ENCODE measurements at regions not wholly inside any gene's neighbourhood (a gene's known extent, or its start where the extent isn't known, plus 50 kb on each side); places are given as distances from the start of the nearest gene placed in this dataset.

DNA sequence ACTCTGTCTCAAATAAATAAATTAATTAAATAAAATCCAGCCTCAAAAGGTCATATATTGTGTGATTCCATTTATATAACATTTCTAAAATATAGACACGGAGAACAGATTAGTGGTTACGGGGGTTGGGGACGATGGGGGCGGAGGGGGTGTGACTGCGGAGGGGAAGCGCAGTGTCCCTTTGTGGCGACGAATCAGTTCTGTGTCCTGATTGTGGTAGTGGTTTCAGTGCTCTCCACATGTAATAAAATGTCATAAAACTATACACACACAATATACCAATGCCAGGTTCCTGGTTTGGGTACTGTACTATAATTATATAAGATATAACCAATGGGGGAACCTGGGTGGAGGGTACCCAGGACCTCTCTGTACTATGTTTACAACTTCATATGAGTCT lies 186.4 kb downstream of the ANAPC1 start:
- no peaks in the 10 kb centered on the region for H3K27me3 ChIP-seq (ENCODE audit: insufficient read depth, low read length)
- RAD21 ChIA-PET (ENCODE audit: low non-redundant PET in 1 of 2, low total read pairs in 2 of 2, uncharacterized antibody in 2 of 2, unreplicated experiment in 2 of 2), result no interaction called here
- TF ChIP-seq TCF7L2 (IDR thresholded peaks at IDR 0.05; ENCODE audit: borderline replicate concordance, extremely low read depth, insufficient read depth, insufficient read length), result no peak
- TF ChIP-seq SIN3A (IDR thresholded peaks at IDR 0.05; ENCODE audit: low read depth), result no peak
- no peak for TF ChIP-seq YY1 (IDR thresholded peaks at IDR 0.05; ENCODE audit: extremely low read depth, insufficient replicate concordance, low read depth, low read length)
- TF ChIP-seq, protein P1, sequence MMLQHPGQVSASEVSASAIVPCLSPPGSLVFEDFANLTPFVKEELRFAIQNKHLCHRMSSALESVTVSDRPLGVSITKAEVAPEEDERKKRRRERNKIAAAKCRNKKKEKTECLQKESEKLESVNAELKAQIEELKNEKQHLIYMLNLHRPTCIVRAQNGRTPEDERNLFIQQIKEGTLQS (IDR thresholded peaks at IDR 0.05), result no peak
- TF ChIP-seq CBX3 (IDR thresholded peaks at IDR 0.05; ENCODE audit: low read depth), result no peak
- no peak for TF ChIP-seq CEBPB (IDR thresholded peaks at IDR 0.05; ENCODE audit: low read depth)
- TF ChIP-seq POLR2AphosphoS5 (IDR thresholded peaks at IDR 0.05; ENCODE audit: low read depth, low read length), result no peak
- TF ChIP-seq SRF (IDR thresholded peaks at IDR 0.05; ENCODE audit: low read depth), result no peak
- no peak overlapping the region for H3K4me3 ChIP-seq (replicated peaks in 1 of 2; ENCODE audit: low read depth in 1 of 2, low read length in 2 of 2)
- no TSS peak for BruUV-seq (replicated peaks)
- intact Hi-C loops (cut with micrococcal nuclease), result loop anchor here (5.0 kb wide), 2 partner anchors 80 to 670 kb away; no protein-coding TSS in a partner anchor
- no peaks in the 10 kb centered on the region for H3K79me2 ChIP-seq (ENCODE audit: insufficient read depth, low read length)
- DNase-seq (ENCODE audit: low read depth, low spot score) (no peak), ATAC-seq (no peak)
- CTCF ChIA-PET, result interaction anchor here (1.9 kb wide), 1 partner anchor 214 kb away, joined by 6 read pairs; no protein-coding TSS in a partner anchor
- no peak overlapping the region for H3K9ac ChIP-seq (ENCODE audit: low read length)
- POLR2A ChIA-PET, result no interaction called here
- no peaks in the 10 kb centered on the region for H4K20me1 ChIP-seq (ENCODE audit: insufficient read depth)
- no peak overlapping the region for H2AFZ ChIP-seq (ENCODE audit: low read depth, low read length, poor library complexity, severe bottlenecking)
- H3K4me2 ChIP-seq (ENCODE audit: low read length), result peak overlapping the region; percentile 80; the same call in 1 of the 2 replicates
- H3K27ac ChIP-seq (ENCODE audit: low read depth, low read length), result no peak overlapping the region
- H3K9me3 ChIP-seq (ENCODE audit: control insufficient read depth in 1 of 2, insufficient read depth in 1 of 2, low read depth in 1 of 2, low read length in 2 of 2), result no peaks in the 10 kb centered on the region
- no peaks in the 10 kb centered on the region for H3K36me3 ChIP-seq (ENCODE audit: control insufficient read depth in 1 of 2, insufficient read depth in 2 of 2, low read length in 2 of 2)
- no peaks in the 10 kb centered on the region for H3K9me2 ChIP-seq (ENCODE audit: insufficient read depth)
- peaks cover 36 to 50% of the 10 kb centered on the region in 2 experiments for H3K4me1 ChIP-seq (ENCODE audit: control insufficient read depth in 1 of 2, insufficient read depth in 2 of 2, low read length in 2 of 2)

GRCh38 chr2:111698089-111698488 lies 185.9 kb downstream of the ANAPC1 start:
- no peaks in the 10 kb centered on the region for H3K27me3 ChIP-seq (ENCODE audit: insufficient read depth, low read length)
- H3K36me3 ChIP-seq (ENCODE audit: control insufficient read depth in 1 of 2, insufficient read depth in 2 of 2, low read length in 2 of 2), result no peaks in the 10 kb centered on the region
- peak overlapping the region; percentile 61 for H3K27ac ChIP-seq (ENCODE audit: low read depth, low read length)
- intact Hi-C loops (cut with micrococcal nuclease), result loop anchor here (2.0 to 5.0 kb wide), 3 partner anchors 81 to 671 kb away; no protein-coding TSS in a partner anchor
- H3K9ac ChIP-seq (ENCODE audit: low read length), result no peak overlapping the region; the same call in 1 of the 2 replicates
- no TSS peak for BruUV-seq (replicated peaks)
- H3K79me2 ChIP-seq (ENCODE audit: insufficient read depth, low read length), result no peaks in the 10 kb centered on the region
- no peak for DNase-seq (ENCODE audit: low read depth, low spot score)
- ChIA-PET RAD21 (ENCODE audit: low non-redundant PET in 1 of 2, low total read pairs in 2 of 2, uncharacterized antibody in 2 of 2, unreplicated experiment in 2 of 2) (interaction anchor here in 1 of 2 experiments (0.5 kb wide), 1 partner anchor 213 kb away, joined by 6 read pairs; no protein-coding TSS in a partner anchor), CTCF (interaction anchor here (1.8 to 1.9 kb wide), 2 partner anchors 79 to 215 kb away, joined by 6 to 15 read pairs; no protein-coding TSS in a partner anchor), POLR2A (interaction anchor here (1.6 kb wide), 1 partner anchor 655 kb away, joined by 4 read pairs; no protein-coding TSS in a partner anchor)
- peak overlapping the region; percentile 37 for H2AFZ ChIP-seq (ENCODE audit: low read depth, low read length, poor library complexity, severe bottlenecking)
- no peaks in the 10 kb centered on the region for H3K9me2 ChIP-seq (ENCODE audit: insufficient read depth)
- no peak for TF ChIP-seq ZNF274 (IDR thresholded peaks at IDR 0.05; ENCODE audit: low read depth, low read length)
- TF ChIP-seq CEBPB (IDR thresholded peaks at IDR 0.05; ENCODE audit: low read depth), result no peak
- no peak for TF ChIP-seq ZFX (IDR thresholded peaks at IDR 0.05)
- H4K20me1 ChIP-seq (ENCODE audit: insufficient read depth), result no peaks in the 10 kb centered on the region
- peak overlapping the region; percentile 80 for H3K4me2 ChIP-seq (ENCODE audit: low read length)
- H3K4me3 ChIP-seq (replicated peaks in 1 of 2; ENCODE audit: low read depth in 1 of 2, low read length in 2 of 2), result no peak overlapping the region
- peaks cover 38 to 53% of the 10 kb centered on the region in 2 experiments for H3K4me1 ChIP-seq (ENCODE audit: control insufficient read depth in 1 of 2, insufficient read depth in 2 of 2, low read length in 2 of 2)
- no peak for ATAC-seq
- H3K9me3 ChIP-seq (ENCODE audit: control insufficient read depth in 1 of 2, insufficient read depth in 1 of 2, low read depth in 1 of 2, low read length in 2 of 2), result no peaks in the 10 kb centered on the region

Data from HCT116 (cell line).